Esophagus muscularis mucosa (tissue), 4 donors: ENCODE measurements at regions not wholly inside any gene's neighbourhood (a gene's known extent, or its start where the extent isn't known, plus 50 kb on each side); places are given as distances from the start of the nearest gene placed in this dataset.

Experiments used
- DNase-seq: peaks from one replicate; pipeline ENCODE4 v3.0.0-alpha.2; 2017; ENCODE audit errors: extremely low spot score
- H3K27ac ChIP-seq, 4 donors: fragments of 200-600 bp; sonication (generic); replicated peaks in 1 of 4; 1 replicate in 3 of 4; 2 replicates in 1 of 4; pipeline ENCODE4 v1.5.1; 2016 to 2019; ENCODE audit warnings: mild to moderate bottlenecking in 1 of 4
- H3K27me3 ChIP-seq, 4 donors: fragments of 200-600 bp; sonication (generic); one replicate each; pipeline versions ENCODE4 v1.5.1 to v1.6.0; 2016 to 2019
- H3K36me3 ChIP-seq, 4 donors: fragments of 200-600 bp; sonication (generic); one replicate each; pipeline ENCODE4 v1.5.1; 2016 to 2019
- H3K4me1 ChIP-seq, 4 donors: fragments of 200-600 bp; sonication (generic); one replicate each; pipeline ENCODE4 v1.5.1; 2016 to 2019
- H3K4me3 ChIP-seq, 4 donors: fragments of 200-600 bp; sonication (generic); 1 replicate in 2 of 4; 2 replicates in 2 of 4; pipeline ENCODE4 v1.5.1; 2016 to 2019; ENCODE audit warnings: mild to moderate bottlenecking in 4 of 4, moderate library complexity in 1 of 4
- H3K9me3 ChIP-seq, 4 donors: fragments of 200-600 bp; sonication (generic); 1 replicate in 3 of 4; 2 replicates in 1 of 4; pipeline ENCODE4 v1.5.1; 2016 to 2019
- CTCF ChIP-seq, 3 experiments: fragments of 200-600 bp in 2 of 3; fragments of 450-650 bp in 1 of 3; sonication (generic) in 2 of 3; IDR thresholded peaks; one replicate each; pipeline ENCODE4 v1.5.1; 2017 to 2019; ENCODE audit warnings: antibody characterized with exemption in 3 of 3, mild to moderate bottlenecking in 2 of 3, moderate library complexity in 1 of 3
- EP300 ChIP-seq: sonication (generic); formaldehyde crosslinking; IDR thresholded peaks from one replicate; pipeline ENCODE4 v1.6.1; 2017; ENCODE audit warnings: antibody characterized with exemption
- POLR2A ChIP-seq: fragments of 450-650 bp; IDR thresholded peaks from one replicate; pipeline ENCODE4 v1.6.1; 2017; ENCODE audit warnings: antibody characterized with exemption, moderate library complexity, mild to moderate bottlenecking, low read depth
- POLR2AphosphoS5 ChIP-seq, 2 donors: sonication (generic); formaldehyde crosslinking; IDR thresholded peaks; one replicate each; pipeline ENCODE4 v1.6.1; 2017; ENCODE audit warnings: antibody characterized with exemption in 2 of 2
- WGBS: methylation state at CpG from one replicate; pipeline ENCODE4 v1.1.5; 2018; 5-methylcytosine and 5-hydroxymethylcytosine counted together
- intact Hi-C: fragments of 100-400 bp; cut with DNase I; formaldehyde crosslinking; loops from one replicate; pipeline ENCODE4 v1.15.1; 2023

GRCh38 chr12:19688532-19688931, 249.2 kb downstream of the AEBP2 start:
- no peaks in the 10 kb centered on the region for H3K9me3 ChIP-seq
- 59% methylated on average over 1 of the region's 1 CpG for WGBS
- intact Hi-C loops = no loop called here

DNA sequence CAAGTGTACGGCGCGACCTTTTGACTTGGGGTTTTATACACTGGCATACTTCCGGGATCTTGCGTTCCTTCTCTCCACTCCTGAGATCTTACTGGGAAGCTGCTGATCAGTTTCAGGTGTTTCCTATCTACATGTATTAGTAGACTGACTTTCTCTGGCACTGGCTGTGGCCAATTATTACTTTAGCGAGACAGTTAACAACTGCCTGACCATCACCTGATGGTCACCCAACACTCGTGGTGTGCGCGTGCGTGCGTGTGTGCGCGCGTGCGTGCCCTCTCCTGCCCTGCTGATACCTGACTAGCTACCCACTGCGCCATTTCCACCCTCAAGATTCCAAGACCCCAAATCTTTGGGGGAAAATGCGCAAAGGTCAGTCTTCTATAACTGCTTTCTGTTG, 249.9 kb downstream of the AEBP2 start:
- Histone ChIP-seq H3K9me3 (no peaks in the 10 kb centered on the region), H3K27me3 (no peaks in the 10 kb centered on the region), H3K4me3 (no peak overlapping the region), H3K4me1 (peaks cover 0 to 6% (median 2%) of the 10 kb centered on the region in 4 donors), H3K27ac (no peak overlapping the region), H3K36me3 (no peaks in the 10 kb centered on the region)
- 95% methylated on average over 17 of the region's 17 CpGs for WGBS
- intact Hi-C loops = no loop called here
- DNase-seq = no peak
- TF ChIP-seq EP300 = no peak
- TF ChIP-seq POLR2AphosphoS5 (IDR thresholded peaks at IDR 0.05) = no peak
- TF ChIP-seq POLR2A = no peak
- no peak for TF ChIP-seq CTCF (IDR thresholded peaks at IDR 0.05)

More at GRCh38 chr12:19688532-19688931, 249.2 kb downstream of the AEBP2 start:
- Histone ChIP-seq H3K36me3 (no peaks in the 10 kb centered on the region), H3K27ac (no peak overlapping the region), H3K4me3 (no peak overlapping the region), H3K27me3 (no peaks in the 10 kb centered on the region), H3K4me1 (peaks cover 0 to 6% (median 2%) of the 10 kb centered on the region in 4 donors)
- DNase-seq = no peak
- TF ChIP-seq CTCF (IDR thresholded peaks at IDR 0.05) = no peak
- no peak for TF ChIP-seq POLR2A
- TF ChIP-seq POLR2AphosphoS5 (IDR thresholded peaks at IDR 0.05) = no peak
- TF ChIP-seq EP300 = no peak

- Histone ChIP-seq H3K4me3 (no peak overlapping the region), H3K36me3 (no peaks in the 10 kb centered on the region), H3K9me3 (no peaks in the 10 kb centered on the region), H3K4me1 (peaks cover 0 to 6% (median 2%) of the 10 kb centered on the region in 4 donors), H3K27me3 (no peaks in the 10 kb centered on the region), H3K27ac (no peak overlapping the region)
- no peak for TF ChIP-seq CTCF (IDR thresholded peaks at IDR 0.05)
- TF ChIP-seq POLR2AphosphoS5 (IDR thresholded peaks at IDR 0.05) = no peak
- no peak for TF ChIP-seq EP300
- TF ChIP-seq POLR2A = no peak
- no peak for DNase-seq
- 94% methylated on average over 9 of the region's 9 CpGs for WGBS
- intact Hi-C loops = no loop called here
Observed at GRCh38 chr12:19689801-19690472, 250.6 kb downstream of the AEBP2 start.

DNA sequence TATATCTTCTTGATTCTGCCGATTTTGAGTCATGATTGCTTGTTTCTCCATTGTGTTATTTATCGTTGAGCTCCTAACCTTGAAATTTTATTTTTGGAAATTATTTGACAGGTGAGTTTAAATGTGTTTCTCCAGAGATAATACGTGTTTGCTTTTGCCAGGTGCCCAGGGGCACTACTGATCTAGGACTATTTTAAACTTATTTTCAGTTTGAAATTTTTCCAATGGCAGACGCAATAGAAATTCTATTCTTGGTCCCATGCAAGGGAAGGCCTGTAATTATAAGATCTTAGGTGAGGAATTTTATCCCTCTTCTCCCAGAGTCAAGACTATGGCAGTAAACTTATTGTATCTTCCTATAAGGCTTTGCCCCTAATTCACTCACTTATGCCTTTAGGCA, 252.8 kb downstream of the AEBP2 start:
- H3K27me3 ChIP-seq = no peaks in the 10 kb centered on the region
- no peak for TF ChIP-seq CTCF (IDR thresholded peaks at IDR 0.05)
- no peak for TF ChIP-seq POLR2AphosphoS5 (IDR thresholded peaks at IDR 0.05)
- no peak for TF ChIP-seq POLR2A
- no peak for TF ChIP-seq EP300
- H3K9me3 ChIP-seq = no peaks in the 10 kb centered on the region
- no peaks in the 10 kb centered on the region for H3K36me3 ChIP-seq
- intact Hi-C loops = no loop called here
- DNase-seq = no peak
- H3K4me1 ChIP-seq = peaks cover 0 to 6% (median 2%) of the 10 kb centered on the region in 4 donors
- 63% methylated on average over 4 of the region's 4 CpGs for WGBS
- H3K27ac ChIP-seq = no peak overlapping the region
- H3K4me3 ChIP-seq = no peak overlapping the region

- no peaks in the 10 kb centered on the region for H3K27me3 ChIP-seq
- peaks cover 0 to 6% (median 2%) of the 10 kb centered on the region in 4 donors for H3K4me1 ChIP-seq
- H3K27ac ChIP-seq = no peak overlapping the region
- no peak for TF ChIP-seq EP300
- no peak for TF ChIP-seq CTCF (IDR thresholded peaks at IDR 0.05)
- no peak for TF ChIP-seq POLR2A
- TF ChIP-seq POLR2AphosphoS5 (IDR thresholded peaks at IDR 0.05) = no peak
- 86% methylated on average over 1 of the region's 1 CpG for WGBS
- no peak overlapping the region for H3K4me3 ChIP-seq
- intact Hi-C loops = no loop called here
- no peaks in the 10 kb centered on the region for H3K36me3 ChIP-seq
- no peak for DNase-seq
- H3K9me3 ChIP-seq = no peaks in the 10 kb centered on the region
Observed at GRCh38 chr12:19692566-19692965, 253.3 kb downstream of the AEBP2 start.
